ENCODE measurements at regions not wholly inside any gene's neighbourhood (a gene's known extent, or its start where the extent isn't known, plus 50 kb on each side); places are given as distances from the start of the nearest gene placed in this dataset.

DNA sequence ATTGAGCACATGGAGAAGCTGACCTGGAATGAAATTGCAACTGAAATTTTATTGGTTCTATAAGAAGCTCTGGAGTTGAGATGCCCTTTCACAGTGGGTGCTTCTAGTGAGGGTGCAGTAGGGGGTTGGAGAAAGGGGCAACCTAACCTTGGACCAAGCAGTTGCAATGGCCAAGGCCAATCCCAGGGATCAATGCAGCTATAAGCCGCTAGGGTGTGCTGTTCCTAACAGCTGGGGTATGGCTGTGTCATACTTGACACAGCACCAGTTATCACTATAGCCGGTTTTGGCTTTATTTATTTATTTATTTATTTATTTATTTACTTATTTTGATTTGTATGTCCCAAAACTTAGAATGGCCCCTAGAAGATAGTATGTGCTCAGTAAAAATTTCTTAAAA is 505.9 kb downstream of the FLRT2 start:
- CTCF ChIA-PET, result no interaction called here
- WGBS, 2 experiments (ENCODE audit: extremely low coverage in 2 of 2, insufficient read length in 1 of 2), result no CpG with 5 or more reads among the region's 2 CpGs
- Histone ChIP-seq H4K5ac (ENCODE audit: low read depth, low read length) (no peak overlapping the region), H2BK15ac (ENCODE audit: low read depth, low read length) (no peak overlapping the region), H3K79me1 (ENCODE audit: low read depth in 1 of 2, low read length in 2 of 2) (no peaks in the 10 kb centered on the region), H4K8ac (ENCODE audit: low read depth in 2 of 2, low read length in 2 of 2) (no peak overlapping the region), H3K23ac (ENCODE audit: low read depth, low read length) (no peak overlapping the region), H2BK5ac (ENCODE audit: low read depth, low read length, poor library complexity, severe bottlenecking) (no peak overlapping the region), H3K4me1 (ENCODE audit: control insufficient read depth, insufficient read depth, low read length) (no peaks in the 10 kb centered on the region), H2AK9ac (replicated peaks; ENCODE audit: low read depth, low read length, poor library complexity) (no peak overlapping the region), H3K9me1 (ENCODE audit: insufficient read depth, low read length) (no peaks in the 10 kb centered on the region), H2AK5ac (ENCODE audit: low read depth, low read length) (no peak overlapping the region), H2BK120ac (ENCODE audit: low read depth, low read length) (no peak overlapping the region), H3K36me3 (ENCODE audit: control insufficient read depth, insufficient read depth, low read length) (no peaks in the 10 kb centered on the region), H3K4ac (ENCODE audit: low read depth, low read length) (no peak overlapping the region), H4K91ac (ENCODE audit: insufficient read depth, low read depth, low read length) (no peak overlapping the region), H3K56ac (ENCODE audit: extremely low read depth, insufficient read depth, low read length) (no peak overlapping the region), H2AFZ (replicated peaks; ENCODE audit: low read length, poor library complexity) (no peak overlapping the region), H2BK20ac (ENCODE audit: low read depth, low read length) (no peak overlapping the region), H3K9ac (ENCODE audit: low read depth, low read length) (no peak overlapping the region), H3K14ac (replicated peaks; ENCODE audit: low read depth, low read length) (no peak overlapping the region), H3K18ac (ENCODE audit: low read depth, low read length) (no peak overlapping the region), H3K4me2 (ENCODE audit: low read depth, low read length) (no peak overlapping the region), H3K27me3 (ENCODE audit: control insufficient read depth, insufficient read depth, low read length) (no peaks in the 10 kb centered on the region), H4K20me1 (ENCODE audit: insufficient read depth, low read length) (no peaks in the 10 kb centered on the region), H3K9me3 (ENCODE audit: control insufficient read depth, insufficient read depth, low read length) (no peaks in the 10 kb centered on the region), H3K4me3 (ENCODE audit: insufficient read depth, low read depth, low read length) (no peak overlapping the region), H3K27ac (ENCODE audit: insufficient read depth, low read length) (no peak overlapping the region)
- POLR2A ChIA-PET (ENCODE audit: unreplicated experiment), result no interaction called here
- no TSS peak for BruUV-seq (replicated peaks)
- DNase-seq (no peak), ATAC-seq (ENCODE audit: low read depth) (no peak)
- intact Hi-C loops (cut with micrococcal nuclease) (loop anchor here (1.0 to 5.0 kb wide), 2 partner anchors 15 to 504 kb away; partner anchors contain the start of gene FLRT2), dilution Hi-C loops (cut with HindIII; ENCODE audit: low sequenced_read_pairs, unreplicated experiment) (no loop called here), in situ Hi-C loops (cut with MboI; ENCODE audit: low sequenced_read_pairs) (loop anchor here (25.0 kb wide), 1 partner anchor 499 kb away; the partner anchor contains the start of gene FLRT2)
- 0 out of 2 replicates have a peak, but pooled peaks have one; percentile 18 for TF ChIP-seq CTCF (conservative IDR thresholded peaks at IDR 0.05; ENCODE audit: low read depth, low read length)
- TF ChIP-seq NFE2L2 (IDR thresholded peaks at IDR 0.05; ENCODE audit: low read depth, low read length), result no peak
- no peak for TF ChIP-seq RFX5 (IDR thresholded peaks at IDR 0.05; ENCODE audit: low read depth, low read length)
- TF ChIP-seq BHLHE40 (IDR thresholded peaks at IDR 0.05; ENCODE audit: low read depth, low read length), result no peak
- no peak for TF ChIP-seq CHD1 (IDR thresholded peaks at IDR 0.05; ENCODE audit: low read depth, low read length)

Data from IMR-90 (cell line).